ENCODE measurements at regions not wholly inside any gene's neighbourhood (a gene's known extent, or its start where the extent isn't known, plus 50 kb on each side); places are given as distances from the start of the nearest gene placed in this dataset.
A peak's percentile ranks its signal among the peaks of the same experiment; 100 is the strongest.

- ChIA-PET POLR2A (ENCODE audit: low non-redundant PET) (no interaction called here), CTCF (interaction anchor here (0.6 kb wide), 1 partner anchor 272 kb away, joined by 3 read pairs; no protein-coding TSS in a partner anchor)
- DNase-seq (ENCODE audit: low spot score): no peak
- H3K27ac ChIP-seq: no peak overlapping the region
- TF ChIP-seq CTCF (conservative IDR thresholded peaks at IDR 0.05; ENCODE audit: low read depth): no peak
Measured at GRCh38 chr11:71352226-71352625, 96.0 kb downstream of the DHCR7 start.

GRCh38 chr11:71349627-71350026, 97.2 kb upstream of the SHANK2 start:
- TF ChIP-seq CTCF (conservative IDR thresholded peaks at IDR 0.05; ENCODE audit: low read depth): no peak
- H3K27ac ChIP-seq: no peak overlapping the region
- no peak for DNase-seq (ENCODE audit: low spot score)
- ChIA-PET POLR2A (ENCODE audit: low non-redundant PET) (no interaction called here), CTCF (no interaction called here)

- ChIA-PET CTCF (interaction anchor here (0.5 to 1.4 kb wide), 3 partner anchors 66 to 262 kb away, joined by 3 to 4 read pairs (median 3); partner anchors contain the start of gene SHANK2), POLR2A (ENCODE audit: low non-redundant PET) (no interaction called here)
Measured at GRCh38 chr11:71343828-71344400, 91.5 kb upstream of the SHANK2 start.

GRCh38 chr11:71342951-71343827, 90.8 kb upstream of the SHANK2 start:
- POLR2A ChIA-PET (ENCODE audit: low non-redundant PET): no interaction called here
- no peak overlapping the region for H3K27ac ChIP-seq
- no peak; the same call in 1 of the 2 replicates for TF ChIP-seq CTCF (conservative IDR thresholded peaks at IDR 0.05; ENCODE audit: low read depth)
- DNase-seq (ENCODE audit: low spot score): peak; percentile 63
- CTCF ChIA-PET: interaction anchor here (0.6 to 1.4 kb wide), 3 partner anchors 8 to 261 kb away, joined by 3 to 4 read pairs (median 4); partner anchors contain the start of gene SHANK2

More at GRCh38 chr11:71343828-71344400, 91.5 kb upstream of the SHANK2 start:
- DNase-seq (ENCODE audit: low spot score): no peak
- TF ChIP-seq CTCF (conservative IDR thresholded peaks at IDR 0.05; ENCODE audit: low read depth): no peak; the same call in 1 of the 2 replicates
- H3K27ac ChIP-seq: no peak overlapping the region

GRCh38 chr11:71342116-71342515, 89.7 kb upstream of the SHANK2 start:
- TF ChIP-seq CTCF (conservative IDR thresholded peaks at IDR 0.05; ENCODE audit: low read depth): no peak
- no peak for DNase-seq (ENCODE audit: low spot score)
- POLR2A ChIA-PET (ENCODE audit: low non-redundant PET): no interaction called here
- no peak overlapping the region for H3K27ac ChIP-seq
- CTCF ChIA-PET: interaction anchor here (0.5 to 0.6 kb wide), 2 partner anchors 9 to 47 kb away, joined by 3 to 4 read pairs; no protein-coding TSS in a partner anchor

GRCh38 chr11:71341596-71341995, 89.2 kb upstream of the SHANK2 start:
- DNase-seq (ENCODE audit: low spot score): no peak
- ChIA-PET CTCF (no interaction called here), POLR2A (ENCODE audit: low non-redundant PET) (no interaction called here)
- no peak for TF ChIP-seq CTCF (conservative IDR thresholded peaks at IDR 0.05; ENCODE audit: low read depth)
- H3K27ac ChIP-seq: no peak overlapping the region
